Mesendoderm (in vitro differentiated cells): ENCODE measurements at regions not wholly inside any gene's neighbourhood (a gene's known extent, or its start where the extent isn't known, plus 50 kb on each side); places are given as distances from the start of the nearest gene placed in this dataset.
A peak's percentile ranks its signal among the peaks of the same experiment; 100 is the strongest.
"Not testable (repeated sequence)": the region's sequence is repeated elsewhere in the genome, so short reads cannot be mapped to it uniquely, and the experiment has no call there.

Source experiments
- DNase-seq: peaks from one replicate; pipeline ENCODE4 v3.0.0; 2013
- H2AK5ac ChIP-seq: 2 replicates; pipeline ENCODE4 v1.6.1; 2013; ENCODE audit warnings: low read length, inconsistent platforms
- H2BK120ac ChIP-seq: 2 replicates; pipeline ENCODE4 v1.6.1; 2013; ENCODE audit warnings: low read depth, mild to moderate bottlenecking, low read length, moderate library complexity, mixed read lengths
- H2BK15ac ChIP-seq: replicated peaks from 2 replicates; pipeline ENCODE4 v1.6.1; 2013; ENCODE audit warnings: low read depth, mild to moderate bottlenecking, moderate library complexity
- H2BK5ac ChIP-seq: 2 replicates; pipeline ENCODE4 v1.6.1; 2013; ENCODE audit warnings: low read length, inconsistent platforms
- H3K18ac ChIP-seq: 2 replicates; pipeline ENCODE4 v1.6.1; 2013; ENCODE audit warnings: mild to moderate bottlenecking, low read length, mixed read lengths
- H3K23ac ChIP-seq: one replicate; pipeline ENCODE4 v1.6.1; 2013; ENCODE audit warnings: low read length
- H3K27ac ChIP-seq: 2 replicates; pipeline ENCODE4 v1.5.1; 2013; ENCODE audit warnings: low read depth, mild to moderate bottlenecking, inconsistent platforms, low read length, moderate library complexity
- H3K27me3 ChIP-seq: 2 replicates; pipeline ENCODE4 v1.6.1; 2013; ENCODE audit warnings: low read length, control low read depth, mild to moderate bottlenecking, inconsistent platforms; ENCODE audit not compliant: insufficient read depth, poor library complexity
- H3K36me3 ChIP-seq: 2 replicates; pipeline ENCODE4 v1.6.1; 2013; ENCODE audit warnings: low read length, inconsistent platforms; ENCODE audit not compliant: control insufficient read depth, insufficient read depth
- H3K4ac ChIP-seq: one replicate; pipeline ENCODE4 v1.6.1; 2013; ENCODE audit warnings: low read depth, mild to moderate bottlenecking, low read length, moderate library complexity
- H3K4me1 ChIP-seq: 2 replicates; pipeline ENCODE4 v1.6.1; 2013; ENCODE audit warnings: low read depth, low read length, inconsistent platforms; ENCODE audit not compliant: control insufficient read depth
- H3K4me2 ChIP-seq: 2 replicates; pipeline ENCODE4 v1.6.1; 2013; ENCODE audit warnings: low read length
- H3K4me3 ChIP-seq: 2 replicates; pipeline ENCODE4 v1.5.1; 2013; ENCODE audit warnings: mild to moderate bottlenecking, low read length
- H3K56ac ChIP-seq: one replicate; pipeline ENCODE4 v1.6.1; 2013; ENCODE audit warnings: low read length
- H3K79me1 ChIP-seq: 2 replicates; pipeline ENCODE4 v1.6.1; 2013; ENCODE audit warnings: low read length, inconsistent platforms
- H3K79me2 ChIP-seq: 2 replicates; pipeline ENCODE4 v1.6.1; 2013; ENCODE audit warnings: mild to moderate bottlenecking, low read length; ENCODE audit not compliant: control insufficient read depth, insufficient read depth
- H3K9ac ChIP-seq: 2 replicates; pipeline ENCODE4 v1.6.1; 2013; ENCODE audit warnings: low read length, inconsistent platforms
- H4K5ac ChIP-seq: one replicate; pipeline ENCODE4 v1.6.1; 2013; ENCODE audit warnings: low read length
- H4K8ac ChIP-seq: one replicate; pipeline ENCODE4 v1.6.1; 2013; ENCODE audit warnings: low read depth, mild to moderate bottlenecking, control low read depth, low read length, moderate library complexity
- WGBS: extraction: QIAGEN DNeasy Blood & Tissue Kit; methylation state at CpG from one replicate; pipeline ENCODE4 v1.1.7; 2013; ENCODE audit warnings: low lambda C conversion rate, missing lambda C conversion rate; ENCODE audit not compliant: insufficient coverage; ENCODE audit errors: extremely low coverage; 5-methylcytosine and 5-hydroxymethylcytosine counted together

DNA sequence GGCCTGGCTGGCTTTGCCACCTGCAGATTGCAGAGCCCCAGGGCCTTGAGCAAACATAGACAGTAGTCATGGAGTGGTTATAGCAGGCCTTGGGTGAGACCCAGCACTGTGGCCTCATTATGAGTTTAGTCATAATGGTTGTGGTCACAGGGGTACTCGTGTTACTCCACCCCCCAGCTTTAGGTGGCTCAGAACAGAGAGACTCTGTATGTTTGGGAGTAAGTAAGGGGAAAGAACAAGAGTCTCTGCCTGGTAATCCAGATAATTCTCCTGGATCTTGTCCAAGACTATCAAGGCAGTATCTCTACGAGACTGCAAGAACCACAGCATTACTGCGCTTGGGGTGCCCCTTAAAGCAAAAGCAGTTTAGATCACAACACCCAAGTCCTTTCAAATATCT is 62.3 kb upstream of the SCRG1 start:
- Histone ChIP-seq H3K18ac (no peak overlapping the region), H4K8ac (no peak overlapping the region), H3K36me3 (no peaks in the 10 kb centered on the region), H3K27ac (no peak overlapping the region), H3K23ac (no peak overlapping the region), H3K4ac (no peak overlapping the region), H3K4me2 (no peak overlapping the region), H3K27me3 (no peaks in the 10 kb centered on the region), H3K4me3 (no peak overlapping the region), H3K9ac (no peak overlapping the region), H3K4me1 (no peaks in the 10 kb centered on the region), H2BK5ac (no peak overlapping the region), H2BK120ac (no peak overlapping the region), H2AK5ac (no peak overlapping the region), H4K5ac (no peak overlapping the region), H3K56ac (no peak overlapping the region), H3K79me1 (no peaks in the 10 kb centered on the region), H3K79me2 (no peaks in the 10 kb centered on the region), H2BK15ac (no peak overlapping the region)
- no peak for DNase-seq
- WGBS, result no CpG with 5 or more reads among the region's 3 CpGs

GRCh38 chr4:173459857-173460256 is 60.9 kb upstream of the SCRG1 start:
- Histone ChIP-seq H4K5ac (no peak overlapping the region), H3K4me1 (no peaks in the 10 kb centered on the region), H3K27ac (no peak overlapping the region), H3K79me1 (no peaks in the 10 kb centered on the region), H2AK5ac (no peak overlapping the region), H4K8ac (no peak overlapping the region), H2BK15ac (no peak overlapping the region), H3K4ac (no peak overlapping the region), H3K56ac (no peak overlapping the region), H2BK120ac (no peak overlapping the region), H2BK5ac (no peak overlapping the region), H3K36me3 (no peaks in the 10 kb centered on the region), H3K4me2 (no peak overlapping the region), H3K4me3 (no peak overlapping the region), H3K27me3 (no peaks in the 10 kb centered on the region), H3K9ac (no peak overlapping the region), H3K18ac (no peak overlapping the region), H3K79me2 (no peaks in the 10 kb centered on the region), H3K23ac (no peak overlapping the region)
- DNase-seq, result no peak
- no CpG with 5 or more reads among the region's 10 CpGs for WGBS

GRCh38 chr4:173457893-173458292 is 59.0 kb upstream of the SCRG1 start:
- no peak overlapping the region for H3K23ac ChIP-seq
- no peaks in the 10 kb centered on the region for H3K27me3 ChIP-seq
- no peaks in the 10 kb centered on the region for H3K79me2 ChIP-seq
- H2AK5ac ChIP-seq, result no peak overlapping the region
- no peak overlapping the region for H3K18ac ChIP-seq
- no peaks in the 10 kb centered on the region for H3K79me1 ChIP-seq
- H3K27ac ChIP-seq, result no peak overlapping the region
- H3K4me3 ChIP-seq, result no peak overlapping the region
- no peak overlapping the region for H3K56ac ChIP-seq
- no peaks in the 10 kb centered on the region for H3K4me1 ChIP-seq
- WGBS, result no CpG with 5 or more reads among the region's 1 CpG
- H2BK15ac ChIP-seq, result no peak overlapping the region
- H2BK5ac ChIP-seq, result no peak overlapping the region
- DNase-seq, result peak; percentile 13
- H4K5ac ChIP-seq, result no peak overlapping the region
- no peaks in the 10 kb centered on the region for H3K36me3 ChIP-seq
- H3K4me2 ChIP-seq, result no peak overlapping the region
- H3K9ac ChIP-seq, result no peak overlapping the region
- H3K4ac ChIP-seq, result no peak overlapping the region
- H2BK120ac ChIP-seq, result no peak overlapping the region
- H4K8ac ChIP-seq, result no peak overlapping the region

GRCh38 chr4:173451435-173451834 is 52.5 kb upstream of the SCRG1 start:
- WGBS, result no CpG with 5 or more reads among the region's 3 CpGs
- not testable (repeated sequence) for H2BK5ac ChIP-seq, H3K4ac ChIP-seq, H3K18ac ChIP-seq, H3K4me1 ChIP-seq, DNase-seq, H3K79me1 ChIP-seq, H3K56ac ChIP-seq, H3K36me3 ChIP-seq, H3K27ac ChIP-seq, H2BK120ac ChIP-seq, H4K8ac ChIP-seq, H4K5ac ChIP-seq, H2BK15ac ChIP-seq, H2AK5ac ChIP-seq, H3K23ac ChIP-seq, H3K4me2 ChIP-seq, H3K4me3 ChIP-seq, H3K9ac ChIP-seq, H3K79me2 ChIP-seq, H3K27me3 ChIP-seq

- H3K36me3 ChIP-seq, result no peaks in the 10 kb centered on the region
- H3K18ac ChIP-seq, result no peak overlapping the region
- H3K9ac ChIP-seq, result no peak overlapping the region
- DNase-seq, result peak; percentile 14
- H4K5ac ChIP-seq, result no peak overlapping the region
- H2BK120ac ChIP-seq, result no peak overlapping the region
- no peak overlapping the region for H3K23ac ChIP-seq
- H3K4me1 ChIP-seq, result peaks cover 6% of the 10 kb centered on the region
- no peak overlapping the region for H4K8ac ChIP-seq
- WGBS, result no CpG with 5 or more reads among the region's 2 CpGs
- H3K4me3 ChIP-seq, result no peak overlapping the region
- no peaks in the 10 kb centered on the region for H3K79me2 ChIP-seq
- no peak overlapping the region for H3K4ac ChIP-seq
- no peaks in the 10 kb centered on the region for H3K79me1 ChIP-seq
- no peak overlapping the region for H3K56ac ChIP-seq
- H3K27me3 ChIP-seq, result no peaks in the 10 kb centered on the region
- H3K4me2 ChIP-seq, result no peak overlapping the region
- H3K27ac ChIP-seq, result no peak overlapping the region
- H2BK5ac ChIP-seq, result no peak overlapping the region
- no peak overlapping the region for H2BK15ac ChIP-seq
- H2AK5ac ChIP-seq, result no peak overlapping the region
Observed at GRCh38 chr4:173450281-173450680, 51.4 kb upstream of the SCRG1 start.

- no peak overlapping the region for H4K5ac ChIP-seq
- no peak overlapping the region for H4K8ac ChIP-seq
- H3K27ac ChIP-seq, result no peak overlapping the region
- DNase-seq, result no peak
- no peak overlapping the region for H3K4ac ChIP-seq
- no peak overlapping the region for H3K4me2 ChIP-seq
- peaks cover 6% of the 10 kb centered on the region for H3K4me1 ChIP-seq
- no peak overlapping the region for H3K56ac ChIP-seq
- H2AK5ac ChIP-seq, result no peak overlapping the region
- no peak overlapping the region for H2BK5ac ChIP-seq
- H2BK120ac ChIP-seq, result no peak overlapping the region
- H2BK15ac ChIP-seq, result no peak overlapping the region
- no peaks in the 10 kb centered on the region for H3K27me3 ChIP-seq
- H3K18ac ChIP-seq, result no peak overlapping the region
- H3K23ac ChIP-seq, result no peak overlapping the region
- H3K9ac ChIP-seq, result no peak overlapping the region
- no CpG with 5 or more reads among the region's 3 CpGs for WGBS
- no peaks in the 10 kb centered on the region for H3K36me3 ChIP-seq
- no peaks in the 10 kb centered on the region for H3K79me2 ChIP-seq
- no peaks in the 10 kb centered on the region for H3K79me1 ChIP-seq
- no peak overlapping the region for H3K4me3 ChIP-seq
Observed at GRCh38 chr4:173449380-173449717, 50.4 kb upstream of the SCRG1 start.
